PFSK-1 (cell line): ENCODE measurements at regions not wholly inside any gene's neighbourhood (a gene's known extent, or its start where the extent isn't known, plus 50 kb on each side); places are given as distances from the start of the nearest gene placed in this dataset.

Experiments
- POLR2AphosphoS5 ChIP-seq: IDR thresholded peaks from 2 replicates; pipeline ENCODE4 v1.6.1; 2012; ENCODE audit warnings: low read depth, mild to moderate bottlenecking, control low read depth, low read length, moderate library complexity
- SIN3A ChIP-seq: IDR thresholded peaks from 2 replicates; pipeline ENCODE4 v1.6.1; 2012; ENCODE audit warnings: mild to moderate bottlenecking, low read length, moderate library complexity, borderline replicate concordance; ENCODE audit not compliant: insufficient read depth
- TF ChIP-seq, protein P1 (sequence below), 2 experiments: IDR thresholded peaks; 2 replicates each; pipeline versions ENCODE4 v1.6.1 to v1.8.0; 2011 to 2012; ENCODE audit warnings: low read depth in 2 of 2, low read length in 2 of 2, control low read depth in 1 of 2, inconsistent platforms in 1 of 2, mild to moderate bottlenecking in 1 of 2, moderate library complexity in 1 of 2; ENCODE audit not compliant: insufficient read depth in 1 of 2

DNA sequence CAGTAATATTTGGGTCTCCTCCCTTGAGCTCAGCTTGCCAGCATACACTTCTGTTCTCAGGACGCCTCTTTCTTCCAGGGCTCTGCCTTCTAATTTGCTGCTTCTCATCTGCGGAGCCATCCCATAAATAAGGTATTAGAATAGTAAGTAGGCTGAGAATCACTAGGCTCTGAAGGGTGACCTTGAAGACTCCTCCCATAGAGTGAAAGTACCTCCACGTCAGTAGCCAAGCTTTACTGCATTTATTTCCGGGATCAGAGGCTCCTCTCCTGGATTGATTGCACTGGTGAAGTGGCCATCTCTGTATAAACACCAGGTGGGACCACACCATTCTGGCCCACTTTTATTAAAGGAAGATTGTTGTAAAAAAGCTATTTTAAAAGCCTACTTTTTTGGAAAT is 315.5 kb downstream of the FAT3 start:
- TF ChIP-seq POLR2AphosphoS5, result no peak
- no peak for TF ChIP-seq SIN3A
- TF ChIP-seq, protein P1, sequence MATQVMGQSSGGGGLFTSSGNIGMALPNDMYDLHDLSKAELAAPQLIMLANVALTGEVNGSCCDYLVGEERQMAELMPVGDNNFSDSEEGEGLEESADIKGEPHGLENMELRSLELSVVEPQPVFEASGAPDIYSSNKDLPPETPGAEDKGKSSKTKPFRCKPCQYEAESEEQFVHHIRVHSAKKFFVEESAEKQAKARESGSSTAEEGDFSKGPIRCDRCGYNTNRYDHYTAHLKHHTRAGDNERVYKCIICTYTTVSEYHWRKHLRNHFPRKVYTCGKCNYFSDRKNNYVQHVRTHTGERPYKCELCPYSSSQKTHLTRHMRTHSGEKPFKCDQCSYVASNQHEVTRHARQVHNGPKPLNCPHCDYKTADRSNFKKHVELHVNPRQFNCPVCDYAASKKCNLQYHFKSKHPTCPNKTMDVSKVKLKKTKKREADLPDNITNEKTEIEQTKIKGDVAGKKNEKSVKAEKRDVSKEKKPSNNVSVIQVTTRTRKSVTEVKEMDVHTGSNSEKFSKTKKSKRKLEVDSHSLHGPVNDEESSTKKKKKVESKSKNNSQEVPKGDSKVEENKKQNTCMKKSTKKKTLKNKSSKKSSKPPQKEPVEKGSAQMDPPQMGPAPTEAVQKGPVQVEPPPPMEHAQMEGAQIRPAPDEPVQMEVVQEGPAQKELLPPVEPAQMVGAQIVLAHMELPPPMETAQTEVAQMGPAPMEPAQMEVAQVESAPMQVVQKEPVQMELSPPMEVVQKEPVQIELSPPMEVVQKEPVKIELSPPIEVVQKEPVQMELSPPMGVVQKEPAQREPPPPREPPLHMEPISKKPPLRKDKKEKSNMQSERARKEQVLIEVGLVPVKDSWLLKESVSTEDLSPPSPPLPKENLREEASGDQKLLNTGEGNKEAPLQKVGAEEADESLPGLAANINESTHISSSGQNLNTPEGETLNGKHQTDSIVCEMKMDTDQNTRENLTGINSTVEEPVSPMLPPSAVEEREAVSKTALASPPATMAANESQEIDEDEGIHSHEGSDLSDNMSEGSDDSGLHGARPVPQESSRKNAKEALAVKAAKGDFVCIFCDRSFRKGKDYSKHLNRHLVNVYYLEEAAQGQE (IDR thresholded peaks at IDR 0.05; ENCODE audit: insufficient read depth in 1 of 2, low read depth in 2 of 2, low read length in 2 of 2), result no peak
